HG03060 (cell line): ENCODE measurements at regions not wholly inside any gene's neighbourhood (a gene's known extent, or its start where the extent isn't known, plus 50 kb on each side); places are given as distances from the start of the nearest gene placed in this dataset.
"Not testable (repeated sequence)": the region's sequence is repeated elsewhere in the genome, so short reads cannot be mapped to it uniquely, and the experiment has no call there.

Source experiments
- ATAC-seq: cut with Tn5 transposase; IDR thresholded peaks from one replicate; pipeline ENCODE4 v1.9.1; 2021; ENCODE audit warnings: low read depth, moderate number of reproducible peaks; ENCODE audit not compliant: unreplicated experiment

DNA sequence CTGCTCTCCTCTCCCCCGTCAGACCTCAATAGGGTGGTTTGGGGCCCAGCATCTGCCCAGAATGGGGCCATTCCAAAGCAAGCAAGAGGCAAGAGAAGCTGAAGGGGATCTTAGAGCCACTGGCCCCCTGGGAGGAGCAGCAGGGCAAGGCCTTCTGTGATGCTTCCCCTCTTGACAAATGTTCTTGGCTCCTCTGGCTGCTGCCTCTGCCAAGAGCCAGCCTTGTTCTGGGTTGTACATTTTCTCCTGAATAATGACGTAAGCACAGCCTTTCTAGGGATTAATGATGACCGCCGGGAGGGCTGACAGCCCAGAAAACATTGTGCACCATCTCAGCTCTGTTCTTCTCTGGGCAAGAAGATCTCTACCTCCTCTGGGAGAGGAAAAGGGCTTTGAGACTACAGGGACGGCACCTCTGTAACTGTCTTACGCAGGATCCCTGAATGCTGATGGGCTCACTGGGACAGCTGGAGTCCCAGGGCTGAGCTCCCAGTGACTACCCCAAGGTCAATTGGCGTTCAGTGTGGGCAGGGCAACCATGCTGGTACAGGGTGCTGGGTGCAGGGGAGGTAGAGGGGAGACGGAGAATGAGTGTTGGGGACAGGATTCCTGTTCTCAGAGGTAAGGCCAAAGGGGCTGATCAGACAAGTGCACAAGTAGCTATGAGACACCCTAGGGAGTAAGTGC lies 253.3 kb downstream of the FAM43A start:
- ATAC-seq, result no peak

DNA sequence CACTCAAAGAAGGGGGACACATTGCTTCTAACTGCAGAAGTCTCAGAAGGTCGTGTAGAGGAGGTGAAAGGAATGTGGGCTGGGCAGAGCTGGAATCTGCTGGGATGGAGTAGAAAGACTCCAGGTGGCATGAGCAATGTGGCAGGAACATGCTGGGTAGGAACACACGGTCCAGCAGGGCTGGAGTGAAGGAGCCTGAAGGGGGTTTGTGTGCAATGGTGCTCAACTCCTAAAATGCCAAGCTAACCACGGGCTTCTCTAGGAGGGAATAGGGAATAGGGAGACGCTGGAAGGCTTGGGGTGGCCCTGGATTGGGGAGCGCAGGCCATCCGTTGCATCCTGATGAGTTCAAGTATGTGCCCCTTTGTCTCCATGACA lies 253.8 kb downstream of the FAM43A start:
- ATAC-seq, result no peak

DNA sequence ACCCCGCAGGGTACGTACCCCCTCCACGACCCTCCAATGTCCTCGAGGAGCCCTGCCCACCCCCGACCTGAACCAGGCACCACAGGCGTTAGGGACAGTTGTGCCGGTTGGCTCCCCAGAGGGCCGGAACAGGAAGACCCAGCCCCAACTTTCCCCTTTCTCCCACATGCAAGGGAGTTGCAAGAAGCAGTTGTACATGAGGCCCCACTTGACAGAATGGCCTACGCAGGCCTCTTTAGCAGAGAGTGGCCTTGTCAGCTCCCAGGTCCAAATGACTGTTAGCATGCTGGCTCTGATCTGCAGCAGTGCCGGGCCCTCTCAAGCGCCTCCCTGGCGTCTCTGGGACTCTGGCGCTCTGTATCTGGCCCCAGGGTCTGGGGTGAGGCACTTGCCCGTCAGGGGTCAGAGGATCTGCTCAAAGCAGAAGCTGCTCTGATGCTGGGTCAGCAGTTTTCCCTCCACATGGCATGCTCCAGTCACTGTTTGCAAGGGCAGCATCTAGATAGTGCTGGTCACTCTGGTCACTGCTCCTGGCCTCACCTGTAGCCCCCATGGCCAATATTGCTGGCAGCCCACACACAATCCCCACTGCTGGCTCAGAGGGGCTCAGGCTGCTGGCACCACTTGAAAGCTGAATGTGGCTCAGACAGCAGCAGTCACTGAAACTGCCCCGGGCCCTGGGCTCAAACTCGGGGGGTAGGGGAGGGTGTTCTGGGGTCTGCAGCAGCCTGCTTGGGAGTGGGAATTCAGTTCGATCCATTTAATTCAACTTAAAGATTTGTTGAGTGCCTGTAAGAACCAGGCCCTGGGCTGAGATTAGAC lies 254.5 kb downstream of the FAM43A start:
- ATAC-seq, result no peak

DNA sequence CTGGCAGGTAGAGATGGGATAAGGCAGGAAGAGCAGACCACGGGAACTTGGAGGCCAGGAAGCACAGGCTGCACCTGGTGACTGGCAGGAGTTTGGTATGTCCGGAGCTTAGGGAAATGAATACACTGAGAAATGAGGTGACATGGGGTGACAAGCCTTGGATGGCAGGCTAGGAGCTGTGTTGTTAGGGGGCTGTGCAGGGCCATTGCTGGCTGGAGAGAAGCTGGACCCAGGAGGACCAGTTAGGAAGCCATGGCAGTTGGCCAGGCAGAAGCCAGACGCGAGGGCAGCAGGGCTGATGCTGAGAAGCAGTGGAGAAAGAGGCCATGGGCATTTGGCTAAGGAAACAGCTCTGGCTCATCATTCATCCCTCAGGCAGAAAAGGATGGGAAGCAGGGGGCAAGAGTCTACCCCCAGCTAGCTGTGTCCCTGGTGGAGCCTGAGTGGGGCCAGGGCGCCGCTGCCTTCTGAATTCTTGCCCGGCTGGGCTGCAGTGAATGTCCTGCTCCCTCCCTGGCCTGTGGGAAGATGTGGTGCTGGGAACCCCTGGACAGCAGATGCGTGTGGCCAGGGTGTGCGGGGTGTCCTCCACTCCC lies 255.8 kb downstream of the FAM43A start:
- ATAC-seq, result no peak

DNA sequence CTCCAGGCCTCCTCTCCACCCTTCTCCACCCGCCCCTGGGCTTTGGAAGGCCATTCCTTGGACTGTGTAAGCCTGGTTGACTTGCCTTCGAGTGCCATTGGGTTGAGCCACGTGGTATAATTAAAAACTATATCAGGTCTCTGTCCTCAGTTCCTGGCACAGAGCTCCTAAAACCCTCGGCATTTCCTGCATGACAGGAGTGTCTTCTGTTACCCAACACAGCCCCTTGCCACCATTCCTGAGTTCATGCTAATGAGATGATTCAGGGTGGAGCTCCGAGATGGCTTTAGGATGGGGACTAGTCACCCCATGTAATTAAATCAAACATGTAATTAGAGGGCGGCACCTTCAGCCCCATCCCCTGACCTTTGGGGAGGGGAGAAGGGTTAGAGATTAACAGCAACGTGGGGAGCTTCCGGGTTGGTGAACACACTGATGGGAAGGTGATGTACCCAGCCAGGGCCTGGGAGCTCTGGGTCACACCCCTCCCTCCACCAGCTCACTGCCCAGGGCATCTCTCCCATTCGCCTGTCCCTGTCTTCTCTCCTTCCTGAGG lies 256.4 kb downstream of the FAM43A start:
- ATAC-seq, result no peak

DNA sequence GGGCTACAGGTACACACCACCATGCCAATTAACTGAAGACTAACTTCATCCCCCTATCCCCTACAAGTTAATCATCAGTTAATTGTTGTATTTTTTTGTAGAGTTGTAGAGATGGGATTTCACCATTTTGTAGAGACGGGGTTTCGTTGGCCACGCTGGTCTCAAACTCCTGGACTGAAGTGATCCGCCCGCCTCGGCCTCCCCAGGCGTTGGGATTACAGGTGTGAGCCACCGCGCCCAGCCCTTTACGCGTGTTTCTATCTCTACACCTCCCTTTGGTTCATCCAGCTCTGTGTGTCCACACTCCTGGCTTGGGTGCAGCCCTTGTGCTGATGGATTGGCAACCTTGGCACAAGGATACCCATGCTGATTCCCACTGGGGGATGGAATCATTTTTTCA lies 258.8 kb downstream of the FAM43A start:
- ATAC-seq, result no peak

DNA sequence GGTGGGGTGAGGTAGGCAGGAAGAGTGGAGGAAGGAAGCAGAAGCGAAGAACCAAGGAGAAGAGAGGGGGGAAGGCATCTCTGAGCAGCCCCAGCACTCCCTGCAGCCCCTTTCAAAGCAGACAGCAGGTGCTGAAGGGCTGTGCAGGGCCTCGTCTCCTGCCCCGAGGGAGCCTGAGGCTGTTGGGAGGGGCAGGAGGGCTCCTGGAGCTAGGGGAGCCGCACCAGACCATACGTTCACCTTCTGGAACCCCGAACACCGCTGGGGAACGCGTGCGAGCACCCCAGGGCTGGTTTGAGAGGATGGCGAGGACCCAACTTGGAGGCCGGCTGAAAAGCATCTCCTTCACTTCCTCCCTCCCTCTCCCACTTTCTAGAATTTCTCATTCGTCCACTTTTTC lies 259.8 kb downstream of the FAM43A start:
- no peak for ATAC-seq

DNA sequence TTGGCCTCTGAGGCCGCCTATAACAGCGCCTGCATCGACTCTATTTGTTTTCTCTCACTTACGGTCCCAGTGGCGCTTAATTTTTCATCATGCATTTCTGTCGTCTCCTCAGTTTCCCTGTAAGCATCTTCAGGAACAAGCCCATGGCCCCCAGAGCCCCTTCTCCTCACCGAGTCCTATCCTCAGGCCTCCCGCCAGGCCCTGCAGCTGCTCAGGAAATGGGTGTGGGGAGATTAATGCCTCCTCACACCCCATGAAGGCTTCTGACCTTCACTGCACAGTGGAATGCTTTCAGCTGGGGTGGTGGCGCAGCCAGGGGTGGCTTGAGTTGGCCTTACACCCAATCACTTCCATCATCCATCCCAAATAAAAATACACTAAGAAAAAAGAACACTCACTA lies 260.4 kb downstream of the FAM43A start:
- ATAC-seq, result no peak

DNA sequence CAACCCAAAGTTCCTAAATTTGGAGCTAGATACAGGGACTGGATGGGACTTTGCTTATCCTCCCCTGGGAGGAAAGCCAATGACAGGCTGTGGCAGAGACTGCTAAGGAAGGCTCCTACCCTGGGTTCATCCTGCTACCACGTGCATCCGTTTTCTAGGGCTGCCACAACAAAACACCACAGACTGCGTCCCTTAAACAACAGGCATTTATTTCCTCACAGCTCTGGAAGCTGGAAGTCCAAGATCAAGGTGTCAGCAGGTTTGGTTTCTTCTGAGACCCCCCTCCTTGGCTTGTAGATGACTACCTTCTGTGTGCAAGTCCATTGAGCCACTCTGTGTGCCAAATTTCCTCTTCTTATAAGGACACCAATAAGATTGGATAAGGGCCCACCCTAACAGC lies 263.9 kb downstream of the FAM43A start:
- ATAC-seq, result no peak

DNA sequence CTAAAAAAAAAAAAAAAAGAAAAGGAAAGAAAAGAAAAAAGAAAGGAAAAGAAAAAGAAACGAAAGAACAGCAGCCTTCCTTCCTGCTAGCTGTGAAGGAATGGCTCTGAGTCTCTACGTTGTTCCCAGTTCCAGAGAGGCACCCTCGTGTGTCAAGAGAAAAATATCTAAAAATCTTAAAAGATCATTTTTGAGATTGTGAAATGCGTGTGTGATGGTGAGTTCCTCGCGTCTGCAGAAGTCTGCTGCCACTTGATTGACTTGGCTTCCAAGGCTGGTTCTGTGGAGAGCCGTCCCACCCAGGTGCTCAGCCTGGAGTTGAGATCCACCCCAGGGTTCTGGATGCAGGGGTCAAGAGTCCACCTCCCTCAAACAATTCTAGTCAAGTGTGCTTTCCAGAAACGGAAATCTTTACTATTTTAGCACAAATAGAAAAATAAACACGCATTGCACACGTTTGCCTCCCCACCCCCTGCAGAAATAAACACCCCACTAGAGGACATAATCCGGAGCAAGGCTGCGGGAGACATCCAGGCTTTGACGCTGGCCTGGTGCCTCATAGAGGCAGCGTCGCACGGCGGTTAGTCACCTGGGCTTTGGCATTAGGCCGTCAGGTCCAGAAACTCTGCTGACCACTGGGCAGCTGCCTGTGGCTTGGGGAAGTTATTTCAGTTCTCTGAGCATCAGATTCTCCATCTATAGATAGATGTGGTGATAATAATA lies 265.4 kb downstream of the FAM43A start:
- ATAC-seq, result no peak

DNA sequence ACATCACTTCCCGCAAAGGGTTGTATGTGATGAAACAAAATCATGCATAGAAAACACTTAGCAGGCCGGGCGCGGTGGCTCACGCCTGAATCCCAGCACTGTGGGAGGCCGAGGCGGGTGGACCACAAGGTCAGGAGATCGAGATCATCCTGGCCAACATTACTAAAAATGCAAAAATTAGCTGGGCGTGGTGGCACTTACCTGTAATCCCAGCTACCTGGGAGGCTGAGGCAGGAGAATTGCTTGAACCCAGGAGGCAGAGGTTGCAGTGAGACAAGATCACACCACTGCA lies 265.9 kb downstream of the FAM43A start:
- not testable (repeated sequence) for ATAC-seq

DNA sequence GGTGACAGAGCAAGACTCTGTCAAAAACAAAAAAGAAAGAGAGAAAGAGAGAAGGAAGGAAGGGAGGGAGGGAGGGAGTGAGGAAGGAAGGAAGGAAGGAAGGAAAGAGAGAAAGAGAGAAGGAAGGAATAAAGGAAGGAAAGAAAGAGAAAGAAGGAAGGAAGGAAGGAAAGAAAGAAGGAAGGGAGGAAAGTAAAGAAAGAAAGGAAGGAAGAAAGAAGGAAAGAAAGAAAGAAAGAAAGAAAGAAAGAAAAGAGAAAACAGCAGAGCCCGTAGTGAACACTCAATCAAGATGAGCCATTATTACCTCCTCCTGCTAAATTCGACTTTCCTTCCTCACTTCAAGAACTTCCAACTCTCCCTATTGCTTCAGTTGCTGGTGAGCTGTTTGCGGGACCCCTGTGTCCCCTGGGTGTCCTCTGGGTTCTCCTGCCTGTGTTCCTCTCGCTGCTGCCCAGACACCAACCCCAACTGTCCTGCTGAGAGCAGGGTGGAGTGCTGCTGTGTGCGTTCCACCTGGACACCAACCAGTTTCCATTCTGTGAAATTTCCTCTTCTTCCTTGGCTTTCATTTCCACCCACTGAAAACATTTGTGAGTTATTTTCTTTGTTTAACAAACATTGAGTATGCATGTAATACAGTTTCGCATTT lies 266.4 kb downstream of the FAM43A start:
- no peak for ATAC-seq

DNA sequence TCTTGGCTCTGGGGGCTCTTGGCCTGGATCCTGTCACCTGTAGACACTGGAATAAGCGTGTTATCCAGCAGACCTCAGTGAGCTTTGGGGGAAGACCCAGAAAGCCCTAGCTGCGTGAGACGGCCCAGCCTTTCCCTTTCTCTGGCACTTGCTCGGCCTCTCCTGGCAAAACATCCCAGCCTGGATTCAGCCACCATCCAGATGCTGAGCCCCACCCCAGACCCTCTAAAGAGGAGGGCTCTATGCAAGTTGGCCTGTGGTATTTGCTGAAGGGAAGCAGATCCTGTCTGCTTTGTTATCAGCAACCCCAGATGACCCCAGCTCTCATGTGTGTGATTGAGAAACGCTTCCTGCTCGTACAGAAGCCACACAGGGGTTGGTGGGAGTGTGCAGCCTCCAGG lies 267.2 kb downstream of the FAM43A start:
- no peak for ATAC-seq

DNA sequence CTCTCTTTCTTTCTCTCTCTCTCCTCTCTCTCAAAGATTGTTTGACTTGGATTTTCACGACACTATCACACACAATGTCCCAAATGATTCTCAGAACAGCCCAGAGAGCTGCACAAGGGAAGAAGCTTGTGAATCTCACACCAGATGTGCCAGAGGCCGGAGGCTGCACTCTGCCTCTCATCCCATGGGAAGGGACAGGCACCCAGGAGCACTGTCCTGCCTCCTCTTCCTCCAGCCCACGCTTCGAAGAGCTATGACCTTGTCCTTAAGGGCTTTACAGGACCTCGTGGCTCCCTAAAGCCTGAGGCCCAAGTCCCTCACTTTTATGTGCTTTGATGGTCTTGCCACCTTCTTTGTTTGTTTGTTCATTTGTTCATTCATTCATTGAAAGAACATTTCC lies 267.6 kb downstream of the FAM43A start:
- ATAC-seq, result no peak

DNA sequence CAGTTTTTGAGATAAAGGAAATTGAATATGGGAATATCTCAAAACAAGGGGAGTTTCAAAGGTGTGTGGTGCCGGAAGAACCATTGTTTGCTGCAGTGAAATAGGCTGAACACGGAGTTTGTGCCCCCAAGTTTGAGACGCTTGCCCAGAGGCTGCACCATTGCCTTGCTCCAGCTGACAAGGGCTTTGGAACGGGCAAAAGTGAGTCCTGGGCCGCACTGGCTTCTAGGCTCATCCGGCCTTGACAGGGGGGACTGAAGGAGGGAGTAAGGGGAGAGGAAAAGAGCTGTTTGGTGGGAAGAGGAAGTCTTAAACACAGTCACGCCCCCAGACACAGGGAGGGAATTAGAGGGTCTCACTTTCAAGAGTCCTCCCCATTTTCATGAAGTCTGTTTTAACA lies 269.9 kb downstream of the FAM43A start:
- no peak for ATAC-seq

DNA sequence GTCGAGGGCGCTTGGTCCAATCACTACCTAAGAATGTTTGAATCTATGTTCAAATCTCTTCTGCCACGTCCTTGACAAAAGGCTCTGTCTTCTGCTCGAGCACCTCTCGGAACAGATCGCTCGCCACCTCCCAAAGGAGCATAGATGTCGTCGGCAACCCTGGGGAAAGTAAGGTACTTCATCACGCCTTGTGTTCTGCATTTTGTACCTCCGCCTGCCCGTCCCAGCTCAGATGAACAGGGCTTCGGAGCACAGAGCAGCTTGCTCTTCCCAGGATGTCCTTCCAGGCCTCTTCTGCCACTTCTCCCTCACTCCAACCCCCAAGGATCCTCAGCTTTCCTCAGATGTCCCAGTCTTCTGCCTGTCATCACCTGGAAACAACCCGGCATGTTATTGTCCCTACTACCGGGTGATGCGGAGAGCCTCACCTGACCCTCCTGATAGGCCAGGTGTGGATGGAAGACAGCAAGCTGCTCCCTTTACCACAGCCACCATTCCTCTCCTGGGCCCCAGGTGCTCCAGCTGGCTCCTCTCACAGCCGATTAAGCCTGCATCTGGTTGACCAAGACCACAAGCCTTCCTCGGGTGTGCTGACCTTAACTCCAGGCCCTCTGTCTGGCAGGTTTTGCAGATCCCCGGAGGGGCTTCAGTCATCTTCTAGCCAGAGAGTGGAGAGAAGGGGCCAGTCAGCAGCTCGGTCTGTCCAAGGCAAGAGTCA lies 270.5 kb downstream of the FAM43A start:
- no peak for ATAC-seq

DNA sequence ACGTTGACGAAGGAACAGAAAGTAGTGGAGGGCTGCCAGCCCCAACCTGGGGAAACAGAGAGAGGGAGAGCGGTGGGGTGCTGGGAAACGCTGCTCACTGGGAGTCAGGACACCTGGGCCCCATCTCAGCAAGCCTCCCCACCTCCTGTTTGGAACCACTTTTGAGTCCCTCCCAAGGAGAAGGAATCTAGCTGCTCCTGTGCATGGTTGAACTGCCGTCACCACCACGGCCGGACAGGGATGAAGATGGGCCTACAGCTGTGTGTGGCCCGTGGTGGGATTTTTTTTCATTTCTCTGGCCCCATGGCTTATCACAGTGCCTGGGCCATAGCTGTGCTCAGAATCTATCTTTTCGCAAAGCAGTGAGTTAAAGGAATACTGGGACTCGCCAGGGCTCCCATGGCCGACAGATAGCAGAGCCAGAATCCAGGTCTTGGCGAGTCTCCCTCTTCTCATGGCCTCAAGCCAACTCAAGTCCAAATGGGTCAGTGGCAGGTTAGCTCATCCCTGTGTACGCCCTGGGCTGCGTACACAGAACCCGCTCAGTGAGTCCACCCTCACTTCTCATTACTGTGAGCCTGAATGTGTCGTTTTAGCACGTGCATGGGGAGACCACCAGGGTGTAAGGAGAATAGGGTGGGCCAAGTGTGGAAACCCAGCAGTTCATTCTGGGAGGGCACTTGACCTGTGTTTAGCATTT lies 271.2 kb downstream of the FAM43A start:
- no peak for ATAC-seq

DNA sequence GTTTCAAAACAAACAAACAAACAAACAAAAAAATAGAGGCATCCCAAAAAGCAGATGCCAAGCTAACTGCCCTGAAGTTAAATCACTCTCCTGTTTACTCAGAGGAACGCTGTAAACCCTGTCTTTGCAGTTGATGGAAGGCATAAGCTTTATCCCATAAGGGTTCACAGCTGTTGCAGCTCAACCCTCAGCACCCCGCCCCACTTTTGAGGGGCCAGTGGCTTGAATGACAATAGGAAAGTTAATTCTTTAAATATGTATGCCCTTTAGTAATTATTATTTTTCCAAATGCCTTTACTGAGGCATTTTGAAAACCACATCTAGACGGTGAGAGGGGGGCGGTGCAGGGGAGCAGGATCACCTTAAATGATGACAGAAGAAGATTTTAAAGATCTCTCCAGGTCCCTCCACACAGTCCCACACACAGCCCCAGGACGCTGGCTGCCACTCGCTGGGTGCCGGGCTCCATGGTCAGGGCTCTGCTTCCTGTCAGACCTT lies 272.1 kb downstream of the FAM43A start:
- no peak for ATAC-seq

DNA sequence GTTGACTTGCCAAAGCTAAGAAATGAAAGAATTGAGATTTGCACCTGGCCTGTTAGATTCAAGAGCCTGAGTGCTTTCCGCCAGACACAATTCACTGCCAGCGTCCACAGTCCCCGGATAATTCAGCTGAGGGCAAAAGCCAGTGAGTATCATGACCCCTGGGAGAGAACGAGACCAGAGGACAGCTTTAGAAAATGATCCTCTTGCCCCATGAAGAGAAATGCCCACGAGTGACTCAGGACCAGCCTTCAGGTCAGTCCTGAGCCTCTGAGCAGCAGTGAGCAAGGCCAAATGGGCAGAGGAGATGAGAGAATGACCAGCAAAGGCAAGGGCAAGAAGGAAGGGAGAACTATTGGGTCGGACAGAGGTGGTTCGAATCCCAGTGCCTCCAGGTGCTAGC lies 273.5 kb downstream of the FAM43A start:
- ATAC-seq, result no peak
